Right renal pelvis (tissue), 4 donors: ENCODE measurements at regions not wholly inside any gene's neighbourhood (a gene's known extent, or its start where the extent isn't known, plus 50 kb on each side); places are given as distances from the start of the nearest gene placed in this dataset.
A peak's percentile ranks its signal among the peaks of the same experiment; 100 is the strongest.

Experiments
- DNase-seq, 4 donors: peaks; one replicate each; pipeline ENCODE4 v3.0.0-alpha.2; 2013; ENCODE audit warnings: low read depth in 4 of 4, low spot score in 3 of 4, missing footprints in 1 of 4

DNA sequence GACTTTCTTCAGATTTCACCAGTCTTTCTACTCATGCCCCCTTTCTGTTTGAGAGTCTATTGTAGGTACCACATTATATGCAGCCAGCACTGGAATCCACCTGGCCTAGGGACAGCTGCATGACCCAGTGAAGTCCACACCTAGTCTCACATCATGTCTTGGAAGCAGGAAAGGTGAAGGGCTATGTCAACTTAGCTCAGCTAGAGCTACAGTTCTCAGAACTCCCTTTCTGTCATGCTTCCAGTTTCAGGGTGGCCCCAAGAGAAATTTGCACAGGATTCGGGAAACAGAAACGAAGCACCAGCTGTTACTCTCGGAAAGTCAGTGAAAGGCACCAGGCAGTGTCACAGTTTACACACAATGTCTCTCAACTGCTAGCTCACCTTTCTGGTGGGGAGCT, 51.6 kb upstream of the NLRP1 start:
- DNase-seq = no peak

DNA sequence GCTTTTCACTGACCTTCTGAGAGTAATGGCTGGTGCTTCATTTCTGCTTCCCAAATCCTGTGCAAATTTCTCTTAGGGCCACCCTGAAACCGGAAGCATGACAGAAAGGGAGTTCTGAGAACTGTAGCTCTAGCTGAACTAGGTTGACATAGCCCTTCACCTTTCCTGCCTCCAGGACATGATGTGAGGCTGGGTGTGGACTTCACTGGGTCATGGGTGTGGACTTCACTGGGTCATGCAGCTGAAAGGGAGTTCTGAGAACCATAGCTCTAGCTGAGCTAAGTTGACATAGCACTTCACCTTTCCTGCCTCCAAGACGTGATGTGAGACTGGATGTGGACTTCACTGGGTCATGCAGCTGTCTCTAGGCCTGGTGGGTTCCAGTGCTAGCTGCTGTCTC, 54.3 kb upstream of the NLRP1 start:
- DNase-seq = no peak

DNA sequence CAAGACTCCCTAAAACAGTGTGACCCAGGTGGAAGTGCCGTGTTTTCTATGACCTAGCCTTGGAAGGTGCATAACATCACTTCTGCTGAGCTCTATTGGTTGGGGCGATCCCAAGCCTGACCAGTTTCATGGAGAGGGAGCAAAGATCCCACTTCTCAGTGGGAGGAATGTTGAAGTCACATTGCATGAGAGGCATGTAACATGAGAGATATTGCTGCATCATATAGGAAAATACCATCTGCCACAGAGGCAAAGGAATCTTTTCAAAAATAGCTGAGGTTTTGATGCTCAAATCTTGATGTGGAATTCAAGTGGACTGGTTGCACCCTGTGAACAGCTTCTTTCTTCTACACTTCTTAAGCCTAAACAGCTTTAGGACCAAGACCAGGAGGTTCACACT, 56.4 kb upstream of the NLRP1 start:
- no peak for DNase-seq

DNA sequence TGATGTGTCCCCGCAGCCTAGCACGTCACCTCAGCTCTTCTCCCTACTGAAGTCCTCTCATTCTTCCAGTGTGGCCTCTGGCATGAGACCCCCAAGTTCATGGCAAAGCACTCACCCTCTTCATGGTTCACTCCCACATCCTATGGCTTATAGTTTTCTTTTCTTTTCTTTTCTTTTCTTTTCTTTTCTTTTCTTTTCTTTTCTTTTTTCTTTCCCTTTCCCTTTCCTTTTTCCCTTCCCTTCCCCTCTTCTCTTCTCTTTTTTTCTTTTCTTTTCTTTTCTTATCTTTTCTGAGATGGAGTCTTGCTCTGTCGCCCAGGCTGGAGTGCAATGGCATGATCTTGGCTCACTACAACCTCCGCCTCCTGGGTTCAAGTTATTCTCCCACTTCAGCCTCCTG, 58.4 kb upstream of the NLRP1 start:
- no peak for DNase-seq

DNA sequence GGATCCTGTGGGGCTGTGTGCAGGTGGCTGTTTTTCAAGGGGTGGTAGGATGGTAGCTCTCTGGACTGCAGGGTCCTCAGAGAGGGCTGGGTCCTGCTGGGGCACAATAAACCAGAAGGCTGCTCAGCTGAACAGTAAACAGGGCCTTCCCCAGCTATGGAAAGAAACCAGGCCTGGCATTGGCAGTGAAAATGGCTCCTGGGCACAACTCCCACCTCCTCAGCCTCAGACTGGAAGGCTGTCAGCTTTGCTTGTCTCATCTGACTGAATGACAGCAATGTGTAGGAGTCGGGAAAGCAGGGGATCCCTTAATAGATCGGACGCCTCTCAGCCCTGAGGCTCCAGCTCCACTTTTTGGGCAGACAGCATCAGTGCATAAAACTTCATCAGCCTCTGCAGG, 59.8 kb upstream of the NLRP1 start:
- DNase-seq = no peak

DNA sequence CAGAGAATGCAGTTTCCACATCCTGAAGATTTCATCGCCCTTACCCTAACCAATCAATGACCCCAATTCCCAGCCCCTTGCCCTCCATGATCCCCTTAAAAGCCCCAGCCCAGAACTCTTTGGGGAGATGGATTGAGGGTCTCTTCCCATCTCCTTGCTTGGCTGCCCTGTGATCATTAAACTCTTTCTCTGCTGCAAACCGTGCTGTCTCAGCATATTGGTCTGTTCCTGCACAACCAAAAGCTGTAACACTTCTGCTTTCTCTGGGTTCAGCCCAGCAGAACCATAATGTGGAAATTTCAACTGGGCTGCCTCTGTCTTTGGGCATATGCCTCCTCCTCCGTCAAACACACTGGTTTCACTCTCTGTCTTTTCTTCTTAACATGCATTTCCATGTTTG, 67.0 kb upstream of the NLRP1 start:
- DNase-seq = no peak

DNA sequence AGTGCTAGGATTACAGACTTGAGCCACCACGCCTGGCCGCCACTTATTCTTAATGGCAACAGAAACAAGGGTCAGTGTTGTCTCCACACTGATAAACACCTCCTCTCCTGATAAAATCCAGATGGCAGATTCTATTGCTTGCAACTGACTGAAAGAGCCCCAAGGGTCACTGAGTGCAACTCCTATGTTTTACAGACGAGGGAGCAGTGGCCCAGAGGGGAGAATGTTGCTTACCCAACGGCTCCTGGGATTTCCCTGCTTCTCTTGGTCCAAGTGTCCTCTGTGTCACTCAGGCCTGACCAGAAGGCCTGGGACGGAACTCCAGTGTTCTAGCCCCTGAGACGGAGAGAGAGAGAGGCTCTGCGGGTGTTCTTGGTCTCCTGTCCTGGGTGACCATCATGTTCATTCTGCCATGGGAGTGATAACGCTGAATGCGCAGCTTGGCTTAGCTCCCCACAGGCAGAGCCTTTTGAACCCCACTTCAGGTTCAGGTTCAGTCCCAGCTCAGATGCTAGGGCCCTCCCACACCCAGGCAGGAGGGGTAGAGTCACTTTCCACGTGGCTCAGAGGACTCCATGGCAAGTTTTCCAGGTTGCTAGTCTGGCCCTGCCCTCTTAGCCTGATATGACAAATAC, 77.3 kb upstream of the NLRP1 start:
- no peak for DNase-seq

DNA sequence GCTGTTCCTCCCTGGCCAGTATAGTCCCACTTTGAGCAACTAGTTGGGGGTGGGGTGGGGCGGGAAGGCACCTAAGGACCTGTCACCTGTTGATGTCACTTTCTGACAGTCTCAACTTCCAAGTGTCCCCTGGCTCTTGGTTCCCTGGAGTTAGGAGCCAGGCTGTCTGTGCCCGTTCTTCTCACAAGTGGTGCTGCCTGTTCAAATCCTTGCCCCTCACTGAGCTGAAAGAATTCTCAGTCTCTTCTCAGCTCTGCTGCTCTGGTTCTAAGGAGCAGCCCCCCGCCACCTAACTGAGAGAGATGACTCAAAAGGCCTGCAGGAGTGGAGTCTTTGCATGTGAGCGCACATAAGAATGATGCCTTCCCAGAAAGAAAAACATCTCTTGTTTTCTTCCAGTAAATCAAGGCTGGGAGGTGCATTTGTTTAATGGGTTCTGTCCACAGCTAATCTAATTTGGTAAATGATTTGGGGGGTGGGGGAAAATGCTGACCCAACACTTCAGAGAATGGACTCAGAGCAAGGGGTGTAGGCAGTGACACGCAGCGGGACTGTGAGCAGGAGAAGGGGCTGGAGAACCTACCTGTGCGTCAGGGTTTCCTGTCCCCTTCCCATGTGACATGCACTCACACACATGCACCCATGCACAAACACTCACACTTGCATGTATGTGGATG, 78.2 kb upstream of the NLRP1 start:
- no peak for DNase-seq

DNA sequence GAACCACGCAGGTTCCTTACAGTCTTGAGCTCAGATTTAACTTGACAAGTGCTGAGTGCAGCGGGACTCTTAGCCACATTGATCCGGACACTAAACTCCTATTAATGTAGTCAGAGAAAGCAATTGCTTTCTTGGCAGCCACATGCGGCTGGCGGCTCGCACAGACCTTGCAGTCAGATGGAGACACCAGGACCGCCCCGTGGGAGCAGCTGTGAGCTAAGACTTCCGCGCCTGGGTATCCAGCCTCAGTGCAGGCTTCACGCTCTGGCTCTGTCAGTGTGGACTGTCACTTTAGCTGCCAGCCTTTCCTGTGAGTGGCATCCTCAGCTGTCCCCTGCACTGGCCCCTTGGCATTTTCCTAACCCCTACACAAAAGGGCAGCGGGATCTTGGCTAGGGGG, 80.9 kb upstream of the NLRP1 start:
- no peak for DNase-seq

DNA sequence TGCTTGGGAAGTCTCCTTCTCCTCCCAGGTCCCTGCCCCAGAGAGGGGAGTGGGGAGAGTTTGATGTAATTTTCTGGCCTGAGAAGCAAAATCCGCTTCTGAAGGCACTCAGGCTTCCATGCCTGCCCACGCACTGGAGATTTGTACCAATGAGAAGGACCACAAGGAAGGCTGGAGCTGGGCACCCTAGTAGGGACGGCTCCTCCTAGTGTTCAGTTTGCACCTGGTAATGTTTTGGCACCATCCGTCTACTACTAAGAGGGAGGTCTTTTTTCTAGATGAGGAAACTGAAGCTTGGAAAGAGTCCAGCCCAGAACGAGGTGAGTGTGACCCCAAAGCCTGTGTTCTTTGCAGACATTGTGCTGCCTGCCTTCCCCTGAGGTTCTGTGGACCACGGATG, 83.6 kb upstream of the NLRP1 start:
- no peak for DNase-seq

DNA sequence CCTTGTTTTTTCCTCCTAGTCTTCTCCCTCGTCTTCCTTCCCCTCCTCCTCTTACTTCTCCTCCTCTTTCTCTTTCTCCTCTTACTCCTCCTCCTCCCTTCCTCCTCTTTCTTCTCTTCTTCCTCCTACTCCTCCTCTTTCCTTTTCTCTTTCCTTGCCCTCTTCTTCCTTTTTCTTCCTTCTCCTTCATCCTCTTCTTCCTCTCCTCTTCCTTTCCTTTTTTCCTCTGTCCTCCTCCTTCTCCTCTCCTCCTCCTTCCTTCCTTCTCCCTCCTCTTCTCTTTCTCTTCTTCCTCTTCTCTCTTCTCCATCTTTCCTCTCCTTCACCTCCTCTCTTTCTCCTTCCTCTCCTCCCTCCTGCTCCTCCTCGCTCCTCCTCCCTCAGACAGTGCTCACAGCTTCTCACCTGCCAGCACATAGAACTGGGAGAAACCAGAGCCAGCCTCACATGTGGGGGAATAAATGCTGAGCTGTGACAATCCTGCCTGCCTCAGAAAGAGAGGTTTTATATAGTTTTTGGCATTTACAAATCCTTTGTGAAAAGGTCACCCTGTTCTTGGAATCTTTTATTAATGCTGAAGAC, 84.3 kb upstream of the NLRP1 start:
- no peak for DNase-seq

DNA sequence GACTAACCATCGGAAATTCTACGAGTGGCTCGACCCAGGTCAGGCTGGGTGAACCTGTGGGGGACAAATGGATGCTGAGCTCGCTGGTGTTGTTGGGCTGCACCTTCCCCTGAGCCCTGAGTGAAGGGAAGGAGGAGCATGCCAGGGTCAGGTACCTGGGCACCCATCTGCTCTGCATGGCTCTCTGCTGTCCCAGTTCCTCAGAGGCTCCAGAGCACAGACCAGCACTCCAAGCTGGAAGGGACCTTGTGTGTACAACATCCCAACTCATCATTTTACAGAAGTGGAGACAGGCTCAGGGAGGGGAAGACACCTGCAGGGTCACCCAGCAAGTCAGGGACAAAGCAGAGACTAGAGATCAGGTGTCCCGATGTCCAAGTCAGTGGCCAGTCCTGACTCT, 84.9 kb upstream of the NLRP1 start:
- DNase-seq = no peak

DNA sequence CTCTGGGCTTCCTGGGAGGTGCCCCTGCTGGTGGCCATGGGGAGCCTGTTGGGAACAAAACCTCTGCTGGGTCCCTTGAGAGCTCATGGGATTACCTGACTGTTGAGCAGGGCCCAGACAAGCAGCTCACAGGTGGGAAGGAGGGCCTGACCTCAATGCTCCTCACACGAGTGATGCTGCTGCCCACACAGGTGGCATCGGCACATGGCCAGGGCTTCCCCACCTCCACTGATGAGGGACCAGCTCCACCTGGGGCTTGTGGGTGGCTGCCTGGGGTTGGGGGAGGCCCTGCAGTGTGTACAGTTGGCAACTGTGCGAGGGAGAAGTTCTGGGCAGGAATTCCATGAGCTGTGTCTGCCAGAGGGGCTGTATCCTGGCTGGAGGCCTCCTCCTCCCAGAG, 87.8 kb upstream of the NLRP1 start:
- DNase-seq = no peak

DNA sequence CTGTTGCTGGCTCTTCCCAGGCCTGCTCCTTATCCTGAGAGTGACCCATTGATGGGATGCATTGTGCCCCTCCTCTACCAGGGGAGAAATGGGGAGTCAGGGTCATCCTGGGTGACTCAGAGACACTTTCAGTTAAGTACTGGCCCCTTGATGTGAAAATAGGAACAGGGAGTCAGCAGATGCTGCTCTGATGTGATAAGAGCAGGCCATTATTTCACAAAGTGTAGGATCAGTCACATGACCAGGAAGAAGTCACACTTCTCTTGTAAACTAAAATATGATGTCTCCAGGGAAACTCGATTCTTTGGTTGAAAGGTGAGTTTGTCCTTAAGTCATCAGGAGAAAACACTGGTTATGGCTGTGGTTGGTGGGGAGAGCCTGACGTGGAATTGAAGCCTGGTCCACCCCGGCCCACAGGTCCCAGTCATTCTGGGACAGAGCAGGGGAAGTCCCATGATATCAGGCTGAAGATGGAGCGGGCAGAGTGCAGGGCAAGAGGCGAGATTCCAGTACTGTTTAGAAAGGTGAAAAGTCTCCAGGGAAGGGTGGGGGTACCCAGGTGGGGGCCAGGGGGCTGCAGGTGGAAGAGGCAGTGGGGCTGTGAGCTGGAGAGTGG, 88.6 kb upstream of the NLRP1 start:
- no peak for DNase-seq

DNA sequence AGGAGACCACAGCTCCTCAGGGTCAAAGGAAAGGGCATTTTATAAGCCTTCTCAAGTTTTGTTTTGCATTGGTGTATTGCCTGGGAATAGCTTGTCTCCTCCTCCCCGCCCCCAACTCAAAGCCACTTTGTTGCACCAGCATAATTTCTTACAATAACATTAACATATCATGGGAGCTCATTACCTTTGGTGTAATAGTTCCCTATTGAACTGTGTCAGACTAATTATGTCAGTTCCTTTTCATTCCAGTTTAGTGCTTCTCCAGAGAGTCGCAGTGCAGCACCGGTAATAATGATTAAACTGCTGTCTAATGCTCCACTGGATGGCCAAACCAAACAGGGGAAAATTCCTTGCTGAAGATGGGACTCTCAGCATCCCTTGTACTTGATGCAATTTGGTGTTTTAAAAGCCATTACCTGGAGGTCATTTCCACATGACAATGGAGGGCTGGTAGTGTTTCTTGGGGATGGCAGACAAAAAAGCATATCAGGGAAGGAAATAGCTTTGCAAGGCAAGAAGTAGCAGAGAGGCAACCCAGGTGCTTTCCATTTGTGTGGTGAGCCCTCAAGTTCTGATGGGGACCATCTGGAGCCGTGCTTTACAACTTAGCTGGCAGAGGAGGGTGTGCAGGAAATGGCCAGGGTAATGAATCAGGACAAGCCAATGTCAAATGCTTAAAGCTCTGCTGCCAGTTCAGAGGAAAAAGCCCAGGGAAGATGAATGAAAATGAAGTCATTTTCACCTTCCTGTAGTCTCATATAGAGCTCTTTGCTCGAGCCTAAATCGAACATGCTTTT, 91.5 kb upstream of the NLRP1 start:
- peak in 2 of 4 donors; percentile 22 to 36 for DNase-seq

DNA sequence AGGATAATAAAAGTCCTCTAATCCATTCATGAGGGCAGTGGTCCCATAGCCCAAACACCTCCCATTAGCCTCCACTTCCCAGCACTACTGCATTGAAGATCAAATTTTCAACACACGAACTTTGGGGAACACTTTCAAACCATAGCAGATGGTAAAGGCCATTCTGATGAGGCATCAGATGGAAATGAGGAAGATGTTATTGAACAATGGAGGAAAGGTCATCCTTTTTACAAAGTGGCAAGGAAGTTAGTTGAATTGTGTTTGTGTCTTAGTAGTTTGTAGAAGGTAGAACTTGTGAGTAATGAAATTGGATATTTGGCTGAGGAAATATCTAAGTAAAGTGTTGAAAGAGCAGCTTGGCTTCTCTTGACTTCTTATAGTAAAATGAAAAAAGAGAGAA, 93.3 kb upstream of the NLRP1 start:
- DNase-seq = no peak

DNA sequence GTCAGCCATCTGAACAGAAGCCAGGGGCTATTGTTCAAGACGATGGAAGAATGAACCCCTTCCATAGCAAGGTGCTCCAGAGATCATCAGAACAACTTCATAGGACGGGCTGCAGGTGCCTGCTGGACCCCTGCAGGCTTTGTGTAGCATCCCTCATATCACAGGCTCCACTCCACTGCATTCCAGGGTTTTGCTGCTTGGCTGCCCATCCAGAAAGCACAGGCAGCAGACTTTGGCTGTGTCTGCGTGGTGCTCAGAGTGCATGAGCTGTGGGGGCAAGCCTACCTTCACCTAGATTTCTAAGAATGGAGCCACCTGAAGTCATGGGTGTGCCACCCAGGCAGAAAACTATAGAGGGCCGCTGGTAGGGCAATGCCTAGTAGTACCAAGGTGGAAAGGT, 93.9 kb upstream of the NLRP1 start:
- DNase-seq = no peak

DNA sequence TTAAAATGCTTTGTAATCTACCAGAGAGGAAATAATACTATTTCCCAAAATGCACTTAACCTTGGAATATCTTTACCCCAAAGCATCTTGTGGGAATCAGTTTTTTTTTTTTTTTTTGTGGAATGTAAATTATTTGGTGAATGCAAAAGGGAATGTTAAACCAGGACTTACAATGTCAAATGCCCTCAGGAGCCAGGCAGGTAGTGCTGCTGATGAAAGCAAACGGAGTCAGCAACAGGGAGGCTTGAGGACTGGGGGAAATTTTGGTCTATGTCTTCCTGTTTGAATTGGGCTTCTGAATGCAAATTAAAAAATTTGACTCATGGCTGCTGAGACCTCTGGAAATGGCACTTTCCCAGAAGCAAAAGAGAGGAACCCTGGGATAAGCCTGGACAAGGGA, 96.5 kb upstream of the NLRP1 start:
- no peak for DNase-seq

DNA sequence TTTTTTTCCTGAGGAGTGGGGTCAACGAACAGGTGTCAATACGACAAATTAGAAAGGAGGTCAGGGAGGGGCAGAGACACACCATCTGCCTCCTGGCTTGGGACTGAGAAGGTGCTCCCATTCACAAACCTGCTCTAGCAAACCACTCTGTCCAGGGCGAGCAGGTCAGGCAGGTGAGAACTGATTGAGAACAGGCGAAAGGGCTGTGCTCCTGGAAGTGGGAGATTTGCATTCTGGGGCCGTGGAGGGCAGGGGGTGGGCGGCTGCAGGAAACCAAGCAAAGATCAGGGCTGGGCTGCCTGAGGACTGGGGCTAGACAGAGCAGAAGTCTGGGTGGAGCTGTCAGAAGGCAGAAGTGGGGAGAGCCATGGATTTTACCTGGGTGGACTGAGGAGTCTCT, 98.9 kb upstream of the NLRP1 start:
- no peak for DNase-seq

DNA sequence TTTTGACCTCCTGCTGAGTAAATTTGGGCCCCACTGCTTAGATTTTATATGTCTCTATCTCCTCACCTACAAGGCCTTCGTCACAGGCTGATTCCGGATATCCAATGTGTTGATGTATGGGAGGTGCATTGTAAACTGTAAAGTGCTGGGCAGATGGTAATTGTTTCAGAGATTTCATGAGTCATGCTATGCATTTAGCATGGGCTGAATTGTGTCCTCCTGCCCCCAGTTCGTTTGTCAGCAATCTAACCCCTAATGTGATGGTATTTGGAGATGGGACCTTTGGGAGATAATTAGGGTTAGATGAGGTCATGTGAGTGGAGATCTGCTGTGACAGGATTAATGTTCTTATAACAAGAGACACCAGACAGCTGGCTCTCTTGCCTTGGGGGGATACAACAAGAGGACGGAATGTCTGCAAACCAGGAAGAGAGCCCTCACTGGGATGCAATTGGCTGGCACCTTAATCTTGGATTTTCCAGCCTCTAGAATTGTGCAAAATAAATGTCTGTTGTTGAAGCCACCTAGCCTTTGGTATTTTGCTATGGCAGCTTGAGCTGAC, 101.8 kb upstream of the NLRP1 start:
- DNase-seq = no peak

DNA sequence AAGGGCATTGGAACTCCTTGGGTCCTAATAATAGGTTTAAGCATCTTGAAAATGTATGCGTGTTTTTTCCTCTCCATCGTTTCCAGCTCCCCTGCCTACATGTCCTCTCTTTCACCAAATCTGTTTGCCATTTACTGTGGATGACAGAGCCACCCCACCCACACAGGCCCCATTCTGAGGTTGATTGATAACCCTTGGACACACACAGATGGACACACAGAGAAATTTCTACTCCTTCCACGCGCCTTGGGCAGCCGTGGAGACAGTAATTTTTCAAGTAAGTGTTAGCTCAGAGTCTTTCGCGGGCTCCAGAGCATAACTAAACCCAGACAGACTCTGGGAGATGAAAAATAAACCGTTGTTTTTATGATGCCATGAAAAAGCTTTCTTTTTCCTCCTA, 103.3 kb upstream of the NLRP1 start:
- no peak for DNase-seq
